AG04449 (cell line): ENCODE measurements at regions not wholly inside any gene's neighbourhood (a gene's known extent, or its start where the extent isn't known, plus 50 kb on each side); places are given as distances from the start of the nearest gene placed in this dataset.

Experiments
- CTCF ChIA-PET: fragments of 350-600 bp; formaldehyde crosslinking; extraction: SDS; loops from one replicate; lab custom pipeline; 2021; ENCODE audit warnings: antibody characterized with exemption; lab: Yijun Ruan, JAX
- POLR2A ChIA-PET: fragments of 400-600, 350-600 bp; formaldehyde crosslinking; extraction: SDS; loops from one replicate; lab custom pipeline; 2020; ENCODE audit warnings: antibody characterized with exemption, inconsistent platforms; lab: Yijun Ruan, JAX
- DNase-seq: peaks from one replicate; pipeline ENCODE4 v3.0.0-alpha.2; 2010; ENCODE audit warnings: low read depth, low spot score
- H3K4me3 ChIP-seq: 2 replicates; pipeline ENCODE4 v1.5.1; 2011; ENCODE audit warnings: low read depth, mild to moderate bottlenecking, control low read depth, low read length
- CTCF ChIP-seq: IDR thresholded peaks from one replicate; pipeline ENCODE4 v1.5.1; 2011; ENCODE audit warnings: mild to moderate bottlenecking, moderate library complexity, low read length, control low read depth, inconsistent platforms; ENCODE audit not compliant: insufficient read depth; ENCODE audit errors: missing control alignments

GRCh38 chr9:118478752-118479151 lies 774.5 kb downstream of the TLR4 start:
- TF ChIP-seq CTCF, result no peak
- DNase-seq, result no peak
- no peak overlapping the region for H3K4me3 ChIP-seq
- ChIA-PET POLR2A (no interaction called here), CTCF (no interaction called here)

GRCh38 chr9:118482306-118482705 lies 778.1 kb downstream of the TLR4 start:
- ChIA-PET CTCF (no interaction called here), POLR2A (no interaction called here)
- no peak for TF ChIP-seq CTCF
- DNase-seq, result no peak
- no peak overlapping the region for H3K4me3 ChIP-seq

GRCh38 chr9:118483677-118484076 lies 779.5 kb downstream of the TLR4 start:
- POLR2A ChIA-PET, result no interaction called here
- no peak for DNase-seq
- TF ChIP-seq CTCF, result no peak
- CTCF ChIA-PET, result no interaction called here
- H3K4me3 ChIP-seq, result no peak overlapping the region

- H3K4me3 ChIP-seq, result no peak overlapping the region
- no peak for DNase-seq
- ChIA-PET CTCF (no interaction called here), POLR2A (no interaction called here)
- no peak for TF ChIP-seq CTCF
These were observed 799.0 kb downstream of the TLR4 start for GRCh38 chr9:118503236-118503635.

GRCh38 chr9:118510711-118511110 lies 806.5 kb downstream of the TLR4 start:
- ChIA-PET CTCF (no interaction called here), POLR2A (no interaction called here)
- no peak for DNase-seq
- no peak for TF ChIP-seq CTCF
- H3K4me3 ChIP-seq, result no peak overlapping the region

GRCh38 chr9:118515947-118516346 lies 811.7 kb downstream of the TLR4 start:
- DNase-seq, result no peak
- ChIA-PET POLR2A (no interaction called here), CTCF (no interaction called here)

More at GRCh38 chr9:118515947-118516346, 811.7 kb downstream of the TLR4 start:
- no peak overlapping the region for H3K4me3 ChIP-seq
- no peak for TF ChIP-seq CTCF
